ENCODE measurements at regions not wholly inside any gene's neighbourhood (a gene's known extent, or its start where the extent isn't known, plus 50 kb on each side); places are given as distances from the start of the nearest gene placed in this dataset.

DNA sequence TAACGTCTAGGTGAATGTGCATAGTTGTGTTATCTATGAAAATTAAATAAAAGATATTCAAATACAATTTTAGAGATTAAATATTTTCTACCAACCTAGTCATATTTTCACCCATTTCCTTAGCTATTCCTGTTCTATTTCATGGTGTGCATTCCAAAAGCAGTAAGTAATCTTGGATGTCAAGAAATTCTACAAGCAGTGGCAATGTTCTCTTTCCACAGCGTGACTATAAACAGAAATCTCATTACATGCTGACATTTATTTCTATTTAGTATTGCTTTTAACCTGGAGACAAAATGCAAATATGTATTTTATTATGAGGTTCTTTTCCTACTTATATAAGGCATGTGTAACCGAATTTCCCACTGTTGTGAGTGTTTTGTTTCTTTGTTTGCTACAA lies 510.0 kb downstream of the ACTL7B start:
- peak; percentile 21 for DNase-seq

DNA sequence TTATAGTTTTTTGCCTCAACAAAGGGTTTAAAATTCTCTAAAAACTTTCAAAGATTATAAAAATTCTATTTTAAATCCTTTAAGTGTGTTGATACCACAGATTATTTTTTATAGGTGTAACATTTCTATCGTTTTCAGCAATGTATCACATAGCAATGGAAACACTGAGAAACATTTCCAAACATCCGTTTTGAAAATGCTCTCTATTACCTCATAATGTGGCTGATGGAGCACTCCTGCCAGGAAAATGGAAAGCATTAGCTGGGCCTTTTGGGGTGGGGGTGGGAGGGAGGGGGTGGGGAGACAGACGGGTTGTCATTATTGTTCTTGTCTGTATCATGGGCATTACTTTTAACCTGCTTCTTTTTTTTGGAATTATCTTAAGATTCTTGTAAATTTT lies 516.5 kb downstream of the ACTL7B start:
- DNase-seq, result peak; percentile 18

- no peak for DNase-seq
These were observed 519.2 kb downstream of the ACTL7B start for GRCh38 chr9:108336575-108336974.

- no peak for DNase-seq
These were observed 522.2 kb downstream of the ACTL7B start for GRCh38 chr9:108333530-108333983.

GRCh38 chr9:108331596-108331995 lies 524.2 kb downstream of the ACTL7B start:
- DNase-seq, result no peak

DNA sequence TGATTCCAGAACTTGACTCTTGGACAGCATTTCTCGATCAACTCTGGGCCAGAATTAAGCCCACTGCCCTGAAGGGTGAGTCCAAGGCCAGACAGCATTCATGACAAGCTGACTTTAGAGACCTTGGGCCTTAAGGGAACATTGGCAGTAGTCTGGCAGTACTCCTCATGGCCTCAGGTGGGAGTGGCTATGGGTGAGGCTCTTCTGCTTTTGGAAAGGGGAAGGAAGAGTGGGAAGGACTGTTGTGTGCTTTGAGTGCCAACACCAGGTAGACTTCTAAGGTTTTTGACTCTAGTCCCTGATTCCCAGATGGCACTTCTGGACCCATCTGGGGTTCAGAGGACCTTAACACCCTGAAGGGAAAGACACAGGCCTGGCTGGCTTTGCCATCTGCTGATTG lies 530.4 kb downstream of the ACTL7B start:
- DNase-seq, result no peak

GRCh38 chr9:108323615-108324014 lies 532.2 kb downstream of the ACTL7B start:
- no peak for DNase-seq

DNA sequence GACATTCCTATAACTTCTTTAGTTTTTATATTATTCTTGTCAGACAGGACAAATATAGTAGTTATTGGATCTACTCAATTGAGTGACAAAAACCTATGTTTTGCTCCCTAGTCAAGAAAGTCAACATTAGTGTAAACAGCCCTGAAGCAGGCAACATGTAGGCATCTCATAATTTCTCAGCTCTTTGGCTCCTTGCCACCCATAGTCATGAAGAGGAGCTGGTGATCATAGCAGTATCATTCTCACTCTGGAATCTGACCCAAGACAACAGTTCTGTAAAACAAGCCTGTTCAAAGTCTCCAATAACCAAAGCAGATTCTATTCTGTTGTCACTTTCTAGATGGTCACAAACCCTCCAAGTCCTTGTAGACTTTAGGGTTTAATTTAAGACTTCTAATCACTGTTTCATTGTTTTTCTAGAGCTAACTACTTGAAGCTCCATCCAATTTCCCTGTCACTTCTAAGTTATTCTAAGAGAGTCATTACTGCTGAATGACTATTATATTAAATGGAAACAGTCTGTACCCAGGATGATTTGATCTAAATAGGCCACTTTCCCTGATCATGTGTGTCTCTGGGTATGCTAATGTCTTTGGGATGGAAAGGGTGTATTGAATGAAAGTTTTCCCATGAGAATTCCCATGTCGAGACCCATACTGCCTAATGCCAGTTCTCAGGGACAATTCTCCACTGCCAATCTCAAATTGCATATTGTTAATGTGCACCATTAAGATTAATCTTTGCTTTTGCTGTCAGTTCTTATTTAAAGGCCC lies 533.3 kb downstream of the ACTL7B start:
- DNase-seq, result no peak

DNA sequence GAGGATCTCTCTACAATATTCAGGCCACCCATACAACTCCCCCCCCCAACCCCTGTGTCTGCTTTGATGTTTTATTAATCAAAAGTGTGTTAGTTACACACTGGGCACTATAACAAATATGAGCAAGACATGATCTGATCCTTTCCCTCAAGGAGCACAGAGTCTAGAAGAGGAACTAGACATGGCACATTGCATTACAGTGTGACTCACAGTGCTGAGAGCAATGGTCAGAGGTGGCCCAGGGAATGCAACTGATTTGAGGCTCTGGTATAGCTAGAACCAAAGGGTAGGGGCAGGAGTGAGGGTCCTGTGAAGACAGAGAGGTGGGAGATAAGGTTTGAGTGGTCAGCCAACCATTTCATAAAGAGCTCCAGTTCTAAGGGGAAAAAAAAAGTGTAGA lies 539.2 kb downstream of the ACTL7B start:
- no peak for DNase-seq

DNA sequence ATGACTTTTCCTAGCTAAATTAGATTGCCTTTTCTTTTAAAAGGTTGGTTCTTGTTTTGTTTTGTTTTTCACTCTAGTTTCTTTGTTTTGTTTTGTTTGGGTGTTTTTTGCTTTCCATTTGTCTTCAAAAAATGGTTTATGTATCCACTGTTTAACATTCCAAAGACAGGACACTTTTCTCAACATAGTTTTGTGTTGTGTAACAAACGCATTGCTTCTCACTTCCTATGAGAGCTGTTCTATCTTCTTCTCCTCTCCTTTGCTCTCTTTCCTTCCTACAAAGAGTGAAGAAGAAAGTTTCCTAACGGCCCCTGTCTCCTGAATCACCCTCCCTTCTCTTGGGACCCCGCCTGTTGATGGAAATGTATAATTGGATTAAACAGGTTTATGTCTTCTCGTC lies 539.7 kb downstream of the ACTL7B start:
- no peak for DNase-seq

DNA sequence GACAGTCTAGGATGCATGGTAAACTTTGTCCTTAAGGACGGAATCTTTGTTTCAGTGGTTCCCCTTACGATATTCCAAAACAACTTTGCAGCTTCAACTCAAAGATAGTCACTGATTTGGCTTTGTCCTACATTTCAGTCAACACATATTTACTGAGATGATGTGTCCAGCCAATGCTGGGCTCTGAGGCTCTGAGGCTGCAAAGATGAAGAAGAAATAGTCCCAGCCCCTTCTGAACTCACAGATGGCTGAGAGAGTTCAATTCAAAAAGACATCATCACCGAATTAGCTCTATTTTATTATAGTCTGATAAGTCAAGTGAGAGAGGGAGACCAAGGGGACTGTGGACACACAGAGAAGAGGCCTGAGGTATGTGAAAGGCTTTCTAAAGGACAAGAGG lies 544.0 kb downstream of the ACTL7B start:
- DNase-seq, result peak; percentile 78

DNA sequence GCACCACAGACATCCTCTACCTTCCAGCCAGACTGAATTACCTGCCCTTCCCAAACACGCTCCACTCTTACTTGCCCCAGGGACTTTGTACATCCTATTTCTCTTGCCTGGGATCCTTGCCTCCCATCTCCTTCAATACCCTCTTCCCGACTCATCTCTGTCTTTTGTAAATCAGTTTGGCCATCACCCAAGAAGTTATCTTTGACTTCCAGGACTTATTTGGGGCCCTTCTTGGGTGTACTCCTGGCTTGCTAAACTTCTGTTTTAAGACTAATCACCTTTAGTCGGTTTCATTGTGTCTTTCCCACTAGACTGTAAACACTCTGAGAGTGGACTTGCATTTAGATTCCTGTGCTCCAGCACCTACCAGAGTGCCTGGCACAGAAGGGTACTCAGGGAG lies 545.6 kb downstream of the ACTL7B start:
- DNase-seq, result no peak

GRCh38 chr9:108300306-108301287 lies 555.2 kb downstream of the ACTL7B start:
- no peak for DNase-seq

GRCh38 chr9:108297073-108297472 lies 558.7 kb downstream of the ACTL7B start:
- peak; percentile 50 for DNase-seq

GRCh38 chr9:108296056-108296455 lies 559.7 kb downstream of the ACTL7B start:
- DNase-seq, result peak; percentile 24

DNA sequence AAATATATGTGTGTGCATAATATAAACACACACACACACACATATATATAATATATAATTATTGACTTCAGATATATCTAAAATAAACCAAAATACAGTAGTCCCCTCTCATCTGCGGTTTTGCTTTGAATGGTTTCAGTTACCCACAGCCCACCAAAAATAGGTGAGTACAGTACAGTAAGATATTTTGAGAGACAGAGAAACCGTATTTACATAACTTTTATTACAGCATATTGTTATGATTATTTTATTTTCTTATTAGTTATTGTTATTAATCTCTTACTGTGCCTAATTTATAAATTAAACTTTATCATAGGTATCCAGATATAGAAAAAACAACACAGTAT lies 564.2 kb downstream of the ACTL7B start:
- no peak for DNase-seq

DNA sequence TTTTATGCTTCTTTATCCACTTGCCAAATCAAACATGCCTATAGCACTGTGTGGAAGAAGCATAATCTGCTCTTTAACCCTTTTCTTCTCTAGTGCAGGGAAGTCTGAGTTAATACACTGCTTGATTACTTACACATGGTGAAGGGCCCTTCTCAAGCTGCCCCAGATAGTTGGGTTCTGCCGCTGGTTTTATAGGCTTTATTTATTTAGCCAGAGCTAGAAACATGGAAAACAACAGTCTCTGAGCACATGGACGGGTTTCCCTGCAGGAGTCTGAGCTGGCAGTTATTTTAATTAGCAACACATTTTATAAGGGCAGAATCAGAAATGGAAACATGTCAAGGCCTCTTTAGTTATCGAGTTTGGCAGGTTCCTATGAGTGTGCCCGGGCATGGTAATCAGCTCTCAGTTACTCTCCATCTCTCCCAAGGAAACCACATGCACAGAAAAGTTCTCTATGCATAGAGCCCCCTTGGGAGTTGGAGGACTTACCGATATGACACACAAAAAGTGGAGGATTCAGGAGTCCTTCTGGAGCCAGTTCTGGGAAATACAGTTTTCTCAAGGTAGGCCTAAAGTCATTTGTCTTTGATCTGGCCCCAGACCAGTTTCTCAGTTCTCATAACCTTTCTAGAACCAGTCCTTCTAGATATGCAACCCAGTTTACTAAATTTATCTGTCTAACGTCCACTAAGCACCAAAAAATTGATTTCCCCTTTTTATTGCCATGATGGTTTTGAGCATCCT lies 564.8 kb downstream of the ACTL7B start:
- peak; percentile 40 for DNase-seq

DNA sequence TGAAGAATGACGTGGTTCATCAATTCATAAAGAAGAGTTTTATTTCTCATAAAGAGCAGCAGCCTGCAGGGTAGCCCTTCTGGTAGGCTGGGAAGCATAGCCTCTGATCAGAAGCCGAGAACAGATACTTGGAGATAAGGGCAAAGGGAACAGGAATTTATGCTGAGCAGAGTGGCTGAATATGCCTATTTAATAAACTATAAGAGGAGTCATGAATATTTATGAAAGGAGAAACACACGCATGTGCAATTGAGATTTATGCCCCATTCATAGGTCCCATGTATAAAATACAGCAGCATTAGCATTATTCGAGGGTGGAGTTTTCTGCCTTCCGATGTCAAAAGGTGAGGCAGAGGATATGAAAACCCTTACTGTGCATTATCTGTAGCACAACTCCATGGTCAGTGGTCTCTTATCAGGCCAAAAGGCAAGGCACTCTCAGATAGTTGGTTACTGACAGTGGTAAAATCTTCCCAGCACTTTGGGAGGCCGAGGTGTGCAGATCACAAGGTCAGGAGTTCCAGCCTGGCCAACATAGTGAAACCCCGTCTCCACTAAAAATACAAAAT lies 569.1 kb downstream of the ACTL7B start:
- DNase-seq, result no peak

GRCh38 chr9:108283696-108284095 lies 572.1 kb downstream of the ACTL7B start:
- peak; percentile 89 for DNase-seq

- no peak for DNase-seq
These were observed 572.9 kb downstream of the ACTL7B start for GRCh38 chr9:108282872-108283271.

GRCh38 chr9:108281696-108282095 lies 574.1 kb downstream of the ACTL7B start:
- no peak for DNase-seq

GRCh38 chr9:108278341-108278740 lies 577.4 kb downstream of the ACTL7B start:
- no peak for DNase-seq
